HG02642 (cell line): ENCODE measurements at regions not wholly inside any gene's neighbourhood (a gene's known extent, or its start where the extent isn't known, plus 50 kb on each side); places are given as distances from the start of the nearest gene placed in this dataset.
"Not testable (repeated sequence)": the region's sequence is repeated elsewhere in the genome, so short reads cannot be mapped to it uniquely, and the experiment has no call there.

Experiments used
- ATAC-seq: cut with Tn5 transposase; IDR thresholded peaks from one replicate; pipeline ENCODE4 v1.9.1; 2021; ENCODE audit warnings: mild to moderate bottlenecking; ENCODE audit not compliant: unreplicated experiment, poor library complexity

DNA sequence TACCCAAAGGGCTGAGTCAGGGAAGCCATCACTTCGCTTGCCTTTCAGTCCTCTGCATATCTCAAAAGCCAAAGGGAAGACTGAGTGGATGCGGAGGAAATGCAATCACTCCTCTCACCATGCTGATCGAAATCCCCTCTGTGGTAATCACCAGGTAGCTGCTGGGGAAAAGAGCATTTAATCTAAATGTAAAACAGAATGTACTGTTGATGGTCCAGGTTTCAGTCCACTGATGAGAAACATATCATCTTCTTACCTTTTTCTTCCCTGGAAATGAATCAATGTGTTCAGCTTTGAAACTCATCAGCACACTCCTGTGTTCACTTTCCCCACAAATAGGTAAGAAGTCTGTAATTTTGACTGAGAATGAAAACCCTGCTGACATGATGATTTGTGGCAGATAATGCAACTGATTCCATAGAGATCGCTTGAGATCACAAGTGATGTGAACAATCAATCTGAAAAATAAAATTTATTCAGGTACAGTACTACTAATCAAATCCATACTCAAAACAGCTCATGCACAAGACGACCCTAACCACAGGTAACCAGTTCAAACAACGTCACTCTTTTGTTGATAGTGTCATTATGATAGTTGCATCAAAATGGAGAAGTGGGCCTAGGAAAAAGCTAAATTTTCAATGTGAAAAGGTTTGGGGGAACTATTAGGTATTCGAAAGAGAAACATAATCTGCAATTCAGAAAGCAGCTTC lies 454.0 kb upstream of the RGMB start:
- no peak for ATAC-seq

DNA sequence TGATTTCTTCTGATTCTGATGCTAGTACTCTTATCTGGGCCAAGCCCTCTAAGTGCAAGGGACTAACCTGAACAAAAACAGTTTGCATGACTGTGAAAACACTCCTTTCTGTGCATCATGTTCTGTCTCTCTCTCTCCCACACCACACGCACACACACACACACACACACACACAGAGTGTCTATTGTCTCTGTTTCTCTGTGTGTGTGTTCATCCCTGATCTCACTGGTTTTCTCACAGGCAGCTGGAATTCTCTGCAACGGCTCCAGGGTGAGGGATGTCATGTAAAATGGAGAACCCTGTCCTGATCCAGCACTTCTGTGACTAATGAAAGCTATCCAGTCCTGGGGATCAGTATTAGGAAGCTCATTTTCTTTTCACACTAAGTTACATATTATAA lies 453.1 kb upstream of the RGMB start:
- no peak for ATAC-seq

DNA sequence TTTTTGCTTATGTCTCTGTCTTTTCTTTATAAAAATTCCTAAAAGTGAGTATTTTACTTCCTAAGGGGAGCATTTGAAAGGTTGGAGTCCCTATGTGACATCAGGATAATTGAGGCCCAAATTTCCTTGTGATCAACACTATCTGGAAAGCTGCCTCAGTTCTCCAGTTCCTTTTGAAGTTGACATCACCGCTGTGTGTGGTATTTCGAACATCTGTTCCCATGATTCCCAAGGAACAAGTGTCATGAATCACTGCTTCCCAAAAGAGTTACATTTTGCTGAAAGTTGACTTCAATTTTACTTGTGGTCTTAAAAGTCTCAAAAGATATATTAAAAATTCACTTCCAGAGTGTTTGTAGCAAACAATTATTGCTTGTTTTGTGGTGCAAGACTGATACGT lies 452.1 kb upstream of the RGMB start:
- no peak for ATAC-seq

DNA sequence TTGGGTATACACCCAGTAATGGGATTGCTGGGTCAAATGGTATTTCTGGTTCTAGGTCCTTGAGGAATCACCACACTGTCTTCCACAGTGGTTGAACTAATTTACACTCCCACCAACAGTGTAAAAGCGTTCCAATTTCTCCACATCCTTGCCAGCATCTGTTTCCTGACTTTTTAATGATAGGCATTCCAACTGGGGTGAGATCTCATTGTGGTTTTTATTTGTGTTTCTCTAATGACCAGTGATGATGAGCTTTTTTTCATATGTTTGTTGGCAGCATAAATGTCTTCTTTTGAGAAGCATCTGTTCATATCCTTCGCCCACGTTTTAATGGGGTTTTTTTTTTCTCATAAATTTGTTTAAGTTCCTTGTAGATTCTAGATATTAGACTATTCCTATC lies 448.3 kb upstream of the RGMB start:
- ATAC-seq, result not testable (repeated sequence)

DNA sequence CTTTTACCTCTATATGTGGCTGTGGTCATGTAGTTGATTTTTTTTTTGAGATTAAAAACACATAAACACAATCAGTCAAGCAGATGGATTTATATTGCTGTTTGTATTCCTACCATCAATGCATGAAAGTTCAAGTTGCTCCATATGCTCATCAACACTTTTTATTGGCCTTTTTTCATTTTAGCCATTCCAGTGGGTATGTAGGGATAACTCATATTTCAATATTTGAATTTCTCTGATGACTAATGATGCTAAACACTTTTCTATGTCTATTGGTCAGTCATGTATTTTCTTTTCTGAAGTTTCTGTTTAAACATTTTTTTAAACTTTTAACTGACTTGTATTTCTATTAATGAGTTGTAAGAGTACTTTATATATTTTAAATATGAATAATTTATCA lies 445.4 kb upstream of the RGMB start:
- no peak for ATAC-seq

DNA sequence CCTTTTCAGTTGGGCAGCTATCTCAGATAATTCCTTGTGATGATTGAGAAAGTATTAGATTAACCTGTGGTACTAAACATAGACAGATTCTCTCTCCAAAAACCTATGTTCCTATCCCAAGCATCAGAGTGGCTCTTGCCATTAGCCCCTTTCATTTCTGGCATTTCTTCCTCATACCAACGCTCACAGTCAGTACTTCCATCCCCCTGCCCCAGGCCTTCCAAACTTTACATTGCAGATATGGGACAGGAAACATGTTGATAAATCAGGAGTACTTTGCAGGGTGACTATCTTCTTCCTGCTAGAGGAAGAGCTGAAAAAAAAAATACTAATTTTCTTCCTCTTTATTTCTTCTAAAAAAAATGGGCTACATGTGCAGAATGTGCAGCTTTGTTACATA lies 442.6 kb upstream of the RGMB start:
- no peak for ATAC-seq

DNA sequence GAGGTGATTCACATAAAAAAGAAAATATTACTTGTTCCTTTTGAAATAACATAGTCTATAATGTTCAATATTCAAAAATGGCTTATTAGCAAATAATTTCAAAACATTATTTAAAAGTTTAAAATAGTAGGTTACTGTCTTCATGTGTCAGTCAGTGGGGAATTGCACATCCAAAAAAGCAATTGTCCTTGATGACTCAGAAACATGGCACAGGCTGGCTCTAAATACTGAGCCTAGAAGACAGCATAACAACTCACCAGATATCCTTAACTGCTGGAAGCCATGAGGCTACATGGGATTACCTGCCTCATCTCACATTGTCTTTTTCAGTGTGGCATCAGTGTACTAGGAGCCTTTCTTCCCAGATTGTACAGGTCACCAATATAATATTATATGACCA lies 439.5 kb upstream of the RGMB start:
- ATAC-seq, result no peak

DNA sequence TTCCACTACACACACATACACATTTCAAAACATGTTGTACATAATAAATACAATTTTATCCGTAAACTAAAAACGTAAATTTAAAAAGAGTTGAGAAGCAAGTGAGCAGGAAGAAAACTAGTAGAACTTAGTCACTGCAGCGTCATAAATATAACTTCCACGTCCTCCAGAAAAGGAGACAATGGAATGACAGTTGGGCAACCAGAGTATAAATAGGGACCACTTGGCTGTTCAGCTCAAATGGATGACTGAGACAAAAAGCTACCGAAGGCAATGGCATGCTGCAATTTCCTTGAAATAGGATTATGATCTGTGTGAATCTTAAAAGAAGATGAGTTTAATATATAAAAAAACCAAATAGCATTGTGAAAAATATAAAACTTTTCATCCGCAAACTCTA lies 438.5 kb upstream of the RGMB start:
- ATAC-seq, result no peak

DNA sequence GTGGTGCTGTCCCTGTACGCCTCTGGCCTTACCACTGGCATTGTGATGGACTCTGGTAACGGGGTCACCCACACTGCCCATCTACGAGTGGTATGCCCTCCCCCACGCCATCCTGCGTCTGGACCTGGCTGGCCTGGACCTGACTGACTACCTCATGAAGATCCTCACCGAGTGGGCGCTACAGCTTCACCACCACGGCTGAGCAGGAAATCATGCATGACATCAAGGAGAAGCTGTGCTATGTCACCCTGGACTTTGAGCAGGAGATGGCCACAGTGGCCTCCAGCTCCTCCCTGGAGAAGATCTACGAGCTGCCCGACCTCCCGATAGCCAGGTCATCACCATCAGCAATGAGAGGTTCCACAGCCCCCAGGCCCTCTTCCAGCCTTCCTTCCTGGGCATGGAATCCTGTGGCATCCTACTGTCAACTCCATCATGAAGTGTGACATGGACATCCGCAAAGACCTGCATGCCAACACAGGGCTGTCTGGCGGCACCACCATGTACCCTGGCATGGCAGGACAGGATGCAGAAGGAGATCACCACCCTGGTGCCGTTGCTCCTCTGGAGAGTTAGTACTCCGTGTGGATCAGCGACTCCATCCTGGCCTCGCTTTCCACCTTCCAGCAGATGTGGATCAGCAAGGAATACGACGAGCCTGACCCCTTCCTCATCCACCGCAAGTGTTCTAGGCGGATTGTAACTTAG lies 434.2 kb upstream of the RGMB start:
- no peak for ATAC-seq

DNA sequence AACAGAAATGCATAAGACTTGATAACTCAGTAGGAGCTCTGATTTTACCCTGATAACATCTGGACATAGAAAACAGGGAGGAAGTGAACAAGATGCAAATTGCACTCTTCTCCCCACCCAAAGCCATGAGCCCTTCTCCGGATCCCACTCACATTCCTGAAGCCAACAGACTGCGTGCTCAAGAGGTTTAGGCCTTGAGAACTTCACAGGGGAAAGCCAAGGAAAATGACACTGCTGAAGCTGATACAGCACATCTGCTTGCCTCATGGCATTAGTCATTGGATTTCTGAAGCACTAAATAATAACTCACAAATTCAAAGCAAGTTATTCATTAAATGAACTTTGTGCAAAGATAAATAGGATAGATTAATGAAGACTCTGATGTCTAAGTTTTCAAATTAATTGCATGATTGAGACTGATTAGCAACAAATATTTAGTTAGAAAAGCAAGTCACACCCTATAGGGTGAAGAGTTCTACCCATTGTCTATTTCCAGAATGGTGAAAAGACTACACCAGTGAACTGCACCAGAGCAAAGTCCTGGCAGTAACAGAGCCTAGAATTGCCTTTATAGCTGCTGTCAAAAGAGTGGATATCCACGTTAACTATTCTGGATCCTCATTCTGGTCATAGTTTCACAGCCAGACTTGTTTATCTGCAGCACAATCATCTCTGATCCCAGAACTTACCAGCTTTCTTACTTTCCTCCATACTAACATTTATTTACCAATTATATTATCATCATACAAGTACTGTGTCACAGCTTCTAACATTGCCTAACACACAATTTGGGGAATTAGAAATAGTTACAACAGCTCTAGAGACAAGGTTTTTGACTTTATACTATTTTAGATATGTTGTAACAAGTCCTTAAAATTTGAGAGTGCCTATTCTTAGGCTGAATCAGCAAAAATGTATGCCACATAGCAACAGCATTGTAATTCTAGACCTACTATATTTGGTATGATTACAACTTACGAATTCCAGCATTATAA lies 432.1 kb upstream of the RGMB start:
- ATAC-seq, result no peak

DNA sequence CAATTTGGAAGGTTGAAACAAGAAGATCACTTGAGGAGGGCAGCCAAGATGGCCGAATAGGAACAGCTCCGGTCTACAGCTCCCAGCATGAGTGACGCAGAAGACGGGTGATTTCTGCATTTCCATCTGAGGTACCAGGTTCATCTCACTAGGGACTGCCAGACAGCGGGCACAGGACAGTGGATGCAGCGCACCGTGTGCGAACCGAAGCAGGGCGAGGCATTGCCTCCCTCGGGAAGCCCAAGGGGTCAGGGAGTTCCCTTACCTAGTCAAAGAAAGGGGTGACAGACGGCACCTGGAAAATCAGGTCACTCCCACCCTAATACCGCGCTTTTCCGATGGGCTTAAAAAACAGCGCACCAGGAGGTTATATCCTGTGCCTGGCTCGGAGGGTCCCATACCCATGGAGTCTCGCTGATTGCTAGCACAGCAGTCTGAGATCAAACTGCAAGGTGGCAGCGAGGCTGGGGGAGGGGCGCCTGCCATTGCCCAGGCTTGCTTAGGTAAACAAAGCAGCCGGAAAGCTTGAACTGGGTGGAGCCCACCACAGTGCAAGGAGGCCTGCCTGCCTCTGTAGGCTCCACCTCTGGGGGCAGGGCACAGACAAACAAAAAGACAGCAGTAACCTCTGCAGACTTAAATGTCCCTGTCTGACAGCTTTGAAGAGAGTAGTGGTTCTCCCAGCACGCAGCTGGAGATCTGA lies 430.4 kb upstream of the RGMB start:
- not testable (repeated sequence) for ATAC-seq

DNA sequence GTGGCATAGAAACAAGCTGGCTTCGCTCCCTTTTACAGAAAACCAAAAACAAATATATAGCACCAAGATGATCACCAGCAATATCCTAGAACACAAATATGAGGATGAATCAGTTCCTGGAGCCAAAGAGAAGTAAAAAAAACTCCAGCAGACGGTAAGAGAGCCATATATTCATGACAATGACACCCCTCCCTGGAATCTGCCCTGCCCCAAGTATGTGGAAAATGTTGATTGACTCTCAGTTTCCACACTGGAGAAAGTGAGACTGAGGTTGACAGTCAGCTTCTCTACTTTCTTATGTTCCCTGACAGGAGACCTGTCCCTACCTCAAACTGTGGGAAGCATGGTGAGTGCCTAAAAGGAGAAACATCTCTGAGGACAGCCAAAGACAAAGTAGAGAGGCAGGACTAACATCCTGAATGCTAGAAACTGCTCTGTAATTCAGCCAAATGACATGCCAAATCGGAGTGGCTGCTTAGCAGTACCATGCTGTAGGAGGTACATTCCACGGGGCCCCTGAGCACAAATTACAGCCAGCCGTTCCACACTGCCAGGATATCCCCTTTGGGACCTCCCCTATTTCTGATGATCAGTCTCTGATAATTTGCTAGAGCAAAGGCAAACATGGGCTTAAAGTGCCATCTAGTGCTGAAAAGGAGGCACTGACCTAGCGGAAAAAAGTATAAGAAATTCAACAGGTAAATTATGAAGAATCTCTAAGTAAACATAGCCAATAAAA lies 424.0 kb upstream of the RGMB start:
- ATAC-seq, result no peak

DNA sequence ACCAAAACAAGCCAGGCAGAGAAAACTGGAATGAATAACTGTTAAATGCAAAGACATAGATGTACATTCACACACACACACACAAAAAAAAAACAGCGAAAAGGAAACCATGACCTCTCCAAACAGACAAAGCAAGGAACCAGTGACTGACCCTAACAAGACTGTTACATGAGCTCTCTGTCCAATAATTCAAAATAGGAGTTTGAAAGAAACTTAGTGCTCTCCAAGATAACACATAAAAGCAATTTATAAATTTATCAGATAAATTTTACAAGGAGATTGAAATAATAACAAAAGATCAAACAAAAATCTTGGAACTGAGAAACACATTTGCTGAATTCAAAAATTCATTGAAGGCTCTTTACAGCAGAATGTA lies 423.5 kb upstream of the RGMB start:
- no peak for ATAC-seq

DNA sequence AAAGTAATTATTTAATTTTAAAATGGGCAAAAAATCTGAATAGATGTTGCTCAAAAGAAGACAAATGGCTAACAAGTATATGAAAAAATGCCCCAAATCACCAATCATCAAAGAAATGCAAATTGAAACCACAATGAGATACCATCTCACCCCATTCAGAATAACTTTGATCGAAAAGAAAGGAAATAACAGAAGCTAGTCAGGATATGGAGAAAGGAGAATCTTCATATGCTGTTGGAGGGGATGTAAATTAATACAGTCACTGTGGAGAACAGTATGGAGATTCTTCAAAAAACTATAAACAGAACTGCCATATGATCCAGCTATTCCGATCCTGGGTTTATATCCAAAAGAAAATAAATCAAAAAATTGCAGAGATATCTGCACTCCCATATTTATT lies 418.5 kb upstream of the RGMB start:
- ATAC-seq, result no peak

DNA sequence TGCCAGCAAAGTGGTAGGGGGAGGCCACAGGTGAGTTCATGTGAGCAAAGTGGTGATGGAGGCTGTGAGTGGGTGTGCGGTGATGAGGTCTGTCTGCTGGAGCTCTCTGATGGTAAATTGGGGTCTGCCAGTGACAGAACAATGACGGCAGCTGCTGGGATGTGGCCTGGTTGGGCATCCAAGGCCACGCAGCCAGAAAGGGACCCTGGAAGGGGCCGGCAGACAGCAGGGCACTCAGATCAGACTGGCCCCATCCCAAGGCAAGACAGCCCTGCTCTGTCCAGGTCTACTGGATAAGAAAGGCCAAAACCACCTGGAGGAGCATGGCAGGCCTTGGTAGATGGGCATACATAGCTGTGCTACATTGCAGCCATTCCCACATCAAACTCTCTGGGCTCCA lies 412.9 kb upstream of the RGMB start:
- no peak for ATAC-seq

DNA sequence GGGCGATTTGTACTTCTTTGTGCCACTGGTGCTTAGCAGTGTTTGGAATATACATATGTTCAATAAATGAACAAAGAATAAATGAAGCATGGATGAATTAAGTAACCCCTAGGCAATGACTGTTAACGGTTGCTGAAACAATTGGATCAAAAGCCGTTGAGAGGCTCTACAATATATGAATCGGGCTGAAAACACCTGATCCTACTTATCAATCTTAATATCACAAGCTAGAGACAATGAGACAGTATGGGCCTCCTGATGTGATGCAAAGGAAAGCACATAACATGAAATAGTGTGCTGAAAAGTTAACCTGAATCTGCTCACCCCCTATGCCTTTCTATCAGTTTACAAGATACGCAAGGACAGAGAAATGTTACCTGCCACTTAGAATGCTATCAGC lies 410.3 kb upstream of the RGMB start:
- ATAC-seq, result no peak

DNA sequence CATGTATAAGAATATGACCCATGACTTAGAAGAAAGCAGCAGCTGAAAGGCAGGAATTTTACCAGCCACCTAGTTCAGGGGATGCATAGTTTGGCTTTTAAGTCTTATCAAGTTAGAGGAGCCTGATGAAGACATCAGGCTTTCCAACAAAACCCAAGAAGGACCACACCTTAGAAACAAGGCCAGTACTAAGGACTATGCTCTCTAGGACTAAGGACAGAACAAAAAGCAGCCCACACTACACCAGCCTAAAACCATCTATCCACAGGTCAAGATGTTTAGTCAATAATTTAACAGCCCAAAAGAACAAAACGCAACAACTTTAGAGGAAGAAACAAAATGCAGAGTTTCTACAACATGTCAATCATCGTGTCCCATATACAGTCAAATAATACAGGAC lies 408.9 kb upstream of the RGMB start:
- ATAC-seq, result no peak

DNA sequence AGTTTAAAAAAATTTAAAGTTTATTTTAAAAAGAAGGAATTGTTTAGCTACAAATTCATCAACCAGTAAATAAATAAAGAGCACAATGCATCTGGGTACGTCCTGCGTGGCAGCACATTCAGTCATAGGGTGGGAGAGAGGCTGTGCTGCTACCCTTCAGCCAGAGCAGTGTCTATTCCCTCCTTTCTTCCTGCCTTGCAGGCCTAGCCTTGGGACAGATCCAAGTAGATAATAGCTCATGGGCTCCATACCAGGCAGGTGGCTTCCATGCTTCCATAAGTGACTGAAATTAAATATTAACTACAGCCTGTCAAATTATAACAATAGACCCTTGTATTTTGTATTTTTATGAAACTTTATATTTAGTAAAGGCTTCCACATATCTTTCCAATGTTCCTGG lies 408.3 kb upstream of the RGMB start:
- ATAC-seq, result no peak

DNA sequence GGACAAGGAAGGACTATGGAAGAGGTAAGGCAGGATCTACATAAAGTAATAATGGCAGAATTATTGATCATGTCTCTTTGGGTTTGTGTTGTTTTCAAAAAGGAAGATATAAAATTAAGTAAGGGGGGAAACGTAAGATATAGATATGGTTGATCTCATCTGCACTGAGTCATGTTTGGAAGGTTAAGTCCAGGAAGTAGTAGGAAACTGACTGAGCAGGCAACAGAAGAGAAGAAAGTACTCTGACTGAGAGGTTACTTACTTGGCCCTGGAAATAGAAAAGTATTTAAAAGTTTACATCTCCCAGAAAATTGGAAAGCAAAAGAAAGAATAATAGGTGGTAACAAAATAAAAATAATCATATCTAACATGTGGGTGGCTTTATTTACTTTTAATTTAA lies 405.3 kb upstream of the RGMB start:
- ATAC-seq, result no peak

DNA sequence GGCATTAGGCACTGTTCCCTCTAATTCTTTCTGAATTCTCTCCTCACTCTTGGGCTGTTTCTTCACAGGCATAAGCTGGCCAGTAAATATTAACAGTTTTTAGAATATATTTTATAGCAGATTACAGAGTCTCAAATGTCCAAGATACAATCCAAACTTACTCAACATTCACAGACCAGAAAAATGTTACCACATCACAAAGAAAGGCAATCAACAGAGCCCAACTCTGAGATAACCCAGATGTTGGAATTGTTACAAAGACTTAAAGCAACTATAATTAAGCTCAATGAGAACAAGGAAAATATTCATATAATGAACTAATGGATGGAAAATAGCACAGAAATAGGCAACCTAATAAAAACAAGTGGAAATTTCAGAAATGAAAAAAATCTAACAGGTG lies 401.1 kb upstream of the RGMB start:
- no peak for ATAC-seq
